ENCODE measurements at regions not wholly inside any gene's neighbourhood (a gene's known extent, or its start where the extent isn't known, plus 50 kb on each side); places are given as distances from the start of the nearest gene placed in this dataset.

DNA sequence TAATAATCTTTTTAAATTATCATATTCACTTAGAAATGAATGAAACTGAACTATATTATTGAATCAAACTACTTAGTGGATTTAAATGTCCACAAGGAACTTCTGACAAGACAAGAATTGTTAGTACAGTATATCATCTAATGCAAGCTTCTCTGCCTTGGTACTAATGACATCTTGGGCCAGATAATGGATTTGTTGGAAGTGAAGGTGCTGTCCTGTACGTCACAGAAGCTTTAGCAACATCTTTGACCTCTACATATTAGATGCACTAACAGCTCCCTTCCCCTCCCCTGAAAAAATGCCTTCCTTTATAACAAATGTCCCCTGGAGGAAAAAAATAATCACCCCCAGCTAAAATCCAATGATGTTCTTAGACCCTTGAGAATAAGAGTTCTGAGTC is 695.8 kb upstream of the EYS start:
- no peak for DNase-seq (ENCODE audit: low spot score)
- Histone ChIP-seq H3K27me3 (no peaks in the 10 kb centered on the region), H3K36me3 (no peaks in the 10 kb centered on the region), H3K27ac (no peak overlapping the region), H3K4me3 (no peak overlapping the region), H3K4me1 (no peaks in the 10 kb centered on the region), H3K9me3 (no peaks in the 10 kb centered on the region)
- TF ChIP-seq, protein P1, sequence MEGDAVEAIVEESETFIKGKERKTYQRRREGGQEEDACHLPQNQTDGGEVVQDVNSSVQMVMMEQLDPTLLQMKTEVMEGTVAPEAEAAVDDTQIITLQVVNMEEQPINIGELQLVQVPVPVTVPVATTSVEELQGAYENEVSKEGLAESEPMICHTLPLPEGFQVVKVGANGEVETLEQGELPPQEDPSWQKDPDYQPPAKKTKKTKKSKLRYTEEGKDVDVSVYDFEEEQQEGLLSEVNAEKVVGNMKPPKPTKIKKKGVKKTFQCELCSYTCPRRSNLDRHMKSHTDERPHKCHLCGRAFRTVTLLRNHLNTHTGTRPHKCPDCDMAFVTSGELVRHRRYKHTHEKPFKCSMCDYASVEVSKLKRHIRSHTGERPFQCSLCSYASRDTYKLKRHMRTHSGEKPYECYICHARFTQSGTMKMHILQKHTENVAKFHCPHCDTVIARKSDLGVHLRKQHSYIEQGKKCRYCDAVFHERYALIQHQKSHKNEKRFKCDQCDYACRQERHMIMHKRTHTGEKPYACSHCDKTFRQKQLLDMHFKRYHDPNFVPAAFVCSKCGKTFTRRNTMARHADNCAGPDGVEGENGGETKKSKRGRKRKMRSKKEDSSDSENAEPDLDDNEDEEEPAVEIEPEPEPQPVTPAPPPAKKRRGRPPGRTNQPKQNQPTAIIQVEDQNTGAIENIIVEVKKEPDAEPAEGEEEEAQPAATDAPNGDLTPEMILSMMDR (IDR thresholded peaks at IDR 0.05), result no peak

DNA sequence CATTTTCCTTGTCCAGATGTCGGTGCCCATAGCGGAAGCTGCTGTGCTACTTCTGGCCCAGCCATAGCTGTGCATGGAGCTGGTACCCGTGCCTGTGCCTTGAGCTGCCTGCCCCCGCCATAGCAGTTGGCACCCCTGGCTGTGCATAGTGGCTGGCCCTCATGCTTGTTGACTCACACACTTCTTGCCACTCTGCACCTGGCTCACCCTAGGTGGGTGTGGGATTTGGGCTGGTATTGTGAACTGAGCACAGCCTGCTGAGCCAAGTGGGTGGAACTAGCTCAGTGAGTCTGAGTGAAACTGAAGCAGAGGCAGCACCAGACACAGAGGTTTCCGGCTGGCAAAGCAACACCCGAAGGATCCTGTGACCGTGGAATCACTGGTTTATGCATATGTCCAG is 689.5 kb upstream of the EYS start:
- Histone ChIP-seq H3K4me3 (no peak overlapping the region), H3K4me1 (no peaks in the 10 kb centered on the region), H3K36me3 (no peaks in the 10 kb centered on the region), H3K27ac (no peak overlapping the region), H3K27me3 (no peaks in the 10 kb centered on the region), H3K9me3 (no peaks in the 10 kb centered on the region)
- TF ChIP-seq, protein P1 (IDR thresholded peaks at IDR 0.05), result no peak
- DNase-seq (ENCODE audit: low spot score), result no peak

DNA sequence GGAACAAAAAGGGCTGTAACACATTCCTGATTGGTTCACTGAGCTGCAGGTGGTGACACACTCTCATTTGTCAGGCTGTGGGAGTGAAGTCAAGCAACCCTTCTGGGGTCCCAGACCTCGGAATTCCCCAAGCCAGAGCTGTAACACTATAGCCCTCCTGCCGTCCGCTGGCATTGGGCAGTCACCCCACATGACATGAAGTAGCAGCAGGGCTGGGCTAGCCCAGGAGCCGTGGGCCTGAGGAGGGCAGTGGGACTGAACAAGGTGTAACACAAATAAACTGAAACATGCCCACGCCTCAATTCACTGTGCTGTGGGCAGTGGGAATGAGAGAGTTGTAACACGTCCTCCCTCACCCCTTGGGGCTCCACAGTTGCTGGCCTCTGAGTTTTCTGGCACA is 689.1 kb upstream of the EYS start:
- Histone ChIP-seq H3K27ac (no peak overlapping the region), H3K9me3 (no peaks in the 10 kb centered on the region), H3K4me3 (no peak overlapping the region), H3K4me1 (no peaks in the 10 kb centered on the region), H3K36me3 (no peaks in the 10 kb centered on the region), H3K27me3 (no peaks in the 10 kb centered on the region)
- TF ChIP-seq, protein P1 (IDR thresholded peaks at IDR 0.05), result no peak
- no peak for DNase-seq (ENCODE audit: low spot score)

DNA sequence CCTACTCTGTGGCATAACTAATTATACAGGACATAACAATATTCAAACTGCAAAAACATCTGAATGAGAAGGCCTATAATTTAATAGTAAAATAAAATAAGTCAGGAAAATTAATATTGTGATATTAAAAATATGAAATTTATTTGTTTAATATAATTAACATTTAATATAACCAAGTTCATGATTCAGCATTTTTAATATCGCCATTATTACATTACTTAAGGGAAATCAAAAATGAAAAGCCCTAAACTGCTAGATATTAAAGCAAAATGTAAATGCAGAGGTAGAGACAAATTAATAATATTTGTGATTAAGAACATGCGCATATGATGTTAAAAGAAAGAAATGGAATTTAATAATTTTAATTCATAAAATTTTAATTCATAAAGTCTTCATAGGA is 683.4 kb upstream of the EYS start:
- no peaks in the 10 kb centered on the region for H3K4me1 ChIP-seq
- TF ChIP-seq, protein P1 (IDR thresholded peaks at IDR 0.05), result no peak
- H3K9me3 ChIP-seq, result no peaks in the 10 kb centered on the region
- no peak for DNase-seq (ENCODE audit: low spot score)
- no peaks in the 10 kb centered on the region for H3K36me3 ChIP-seq
- H3K27ac ChIP-seq, result no peak overlapping the region
- no peaks in the 10 kb centered on the region for H3K27me3 ChIP-seq
- H3K4me3 ChIP-seq, result no peak overlapping the region

DNA sequence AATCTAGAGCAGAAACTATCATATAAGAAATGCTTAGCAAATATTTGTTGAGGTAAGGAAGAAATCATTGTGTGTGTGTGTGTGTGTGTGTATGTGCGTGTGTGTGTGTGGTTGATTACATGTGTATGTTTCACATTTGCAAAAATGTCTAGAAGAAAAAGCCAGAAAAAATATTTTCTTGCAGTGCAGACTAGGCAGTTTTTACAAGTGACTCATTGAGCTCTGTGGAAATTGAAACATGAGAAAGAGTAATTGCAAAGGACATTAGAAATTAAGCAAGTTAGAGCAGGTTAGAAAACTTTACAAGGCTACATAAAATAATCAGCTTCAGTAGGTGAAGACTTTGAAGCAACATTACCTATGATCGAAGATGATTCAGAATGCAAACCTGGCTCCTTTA is 669.0 kb upstream of the EYS start:
- no peak for DNase-seq (ENCODE audit: low spot score)
- H3K4me1 ChIP-seq, result no peaks in the 10 kb centered on the region
- TF ChIP-seq, protein P1 (IDR thresholded peaks at IDR 0.05), result no peak

DNA sequence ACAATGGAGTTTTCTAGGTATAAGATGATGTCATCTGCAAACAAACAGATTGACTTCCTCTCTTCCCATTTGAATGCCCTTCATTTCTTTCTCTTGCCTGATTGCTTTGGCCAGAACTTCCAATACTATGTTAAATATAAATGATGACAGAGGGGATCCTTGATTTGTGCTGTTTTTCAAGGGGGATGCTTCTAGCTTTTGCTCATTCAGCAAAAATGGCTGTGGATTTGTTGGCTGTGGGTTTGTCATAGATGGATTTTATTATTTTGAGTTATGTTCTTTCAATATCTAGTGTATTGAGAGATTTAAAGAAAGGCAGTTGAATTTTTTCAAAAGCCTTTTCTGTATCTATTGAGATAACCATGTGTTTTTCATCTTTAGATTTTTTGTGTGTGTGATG is 662.4 kb upstream of the EYS start:
- DNase-seq (ENCODE audit: low spot score), result no peak
- Histone ChIP-seq H3K27ac (no peak overlapping the region), H3K27me3 (no peaks in the 10 kb centered on the region), H3K36me3 (no peaks in the 10 kb centered on the region), H3K4me1 (no peaks in the 10 kb centered on the region), H3K9me3 (no peaks in the 10 kb centered on the region), H3K4me3 (no peak overlapping the region)
- TF ChIP-seq, protein P1 (IDR thresholded peaks at IDR 0.05), result no peak

More for the DNA sequence above, 669.0 kb upstream of the EYS start:
- no peaks in the 10 kb centered on the region for H3K9me3 ChIP-seq
- H3K36me3 ChIP-seq, result no peaks in the 10 kb centered on the region
- no peaks in the 10 kb centered on the region for H3K27me3 ChIP-seq
- H3K27ac ChIP-seq, result no peak overlapping the region
- H3K4me3 ChIP-seq, result no peak overlapping the region

All from right atrium auricular region (tissue), 2 donors.